ENCODE measurements at regions not wholly inside any gene's neighbourhood (a gene's known extent, or its start where the extent isn't known, plus 50 kb on each side); places are given as distances from the start of the nearest gene placed in this dataset.

DNA sequence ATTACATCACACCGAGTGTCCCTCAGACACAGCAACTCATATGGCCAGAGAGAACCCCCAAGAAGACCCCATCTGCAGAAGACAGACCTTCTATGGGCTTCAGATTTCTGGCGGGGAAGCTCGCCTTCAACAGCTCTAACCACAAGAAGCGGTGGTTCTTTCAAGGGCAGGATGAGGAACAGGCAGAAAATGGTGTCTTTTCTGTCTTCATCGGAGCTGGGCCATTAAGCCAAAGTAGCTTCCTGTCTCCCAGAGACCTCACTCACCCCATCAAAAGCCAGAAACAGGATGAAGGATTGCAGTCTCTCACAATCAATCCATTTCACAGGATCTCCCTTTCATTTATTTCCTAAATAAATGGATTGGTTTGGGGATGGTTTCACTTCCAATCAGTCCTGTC is 149.1 kb downstream of the HERPUD2 start:
- TF ChIP-seq, protein P1, sequence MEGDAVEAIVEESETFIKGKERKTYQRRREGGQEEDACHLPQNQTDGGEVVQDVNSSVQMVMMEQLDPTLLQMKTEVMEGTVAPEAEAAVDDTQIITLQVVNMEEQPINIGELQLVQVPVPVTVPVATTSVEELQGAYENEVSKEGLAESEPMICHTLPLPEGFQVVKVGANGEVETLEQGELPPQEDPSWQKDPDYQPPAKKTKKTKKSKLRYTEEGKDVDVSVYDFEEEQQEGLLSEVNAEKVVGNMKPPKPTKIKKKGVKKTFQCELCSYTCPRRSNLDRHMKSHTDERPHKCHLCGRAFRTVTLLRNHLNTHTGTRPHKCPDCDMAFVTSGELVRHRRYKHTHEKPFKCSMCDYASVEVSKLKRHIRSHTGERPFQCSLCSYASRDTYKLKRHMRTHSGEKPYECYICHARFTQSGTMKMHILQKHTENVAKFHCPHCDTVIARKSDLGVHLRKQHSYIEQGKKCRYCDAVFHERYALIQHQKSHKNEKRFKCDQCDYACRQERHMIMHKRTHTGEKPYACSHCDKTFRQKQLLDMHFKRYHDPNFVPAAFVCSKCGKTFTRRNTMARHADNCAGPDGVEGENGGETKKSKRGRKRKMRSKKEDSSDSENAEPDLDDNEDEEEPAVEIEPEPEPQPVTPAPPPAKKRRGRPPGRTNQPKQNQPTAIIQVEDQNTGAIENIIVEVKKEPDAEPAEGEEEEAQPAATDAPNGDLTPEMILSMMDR (IDR thresholded peaks at IDR 0.05; ENCODE audit: extremely low read depth in 1 of 2, insufficient read depth in 1 of 2, low read depth in 1 of 2, low read length in 2 of 2), result no peak
- no peak for TF ChIP-seq EZH2 (IDR thresholded peaks at IDR 0.05; ENCODE audit: borderline replicate concordance, low read depth, low read length, severe bottlenecking)
- H3K79me2 ChIP-seq (ENCODE audit: control insufficient read depth, insufficient read depth, low read length), result no peaks in the 10 kb centered on the region
- no peaks in the 10 kb centered on the region for H3K4me1 ChIP-seq (ENCODE audit: control insufficient read depth, extremely low read depth, insufficient read depth, low read length)
- no peak overlapping the region for H3K4me3 ChIP-seq (replicated peaks in 1 of 3; ENCODE audit: insufficient read depth in 1 of 3, low read depth in 1 of 3, low read length in 3 of 3)
- CTCF ChIA-PET, result no interaction called here
- FAIRE-seq (no peak), DNase-seq (ENCODE audit: low read depth, low spot score) (no peak)
- POLR2A ChIA-PET, result no interaction called here
- no peaks in the 10 kb centered on the region for H3K9me1 ChIP-seq (replicated peaks; ENCODE audit: control insufficient read depth, extremely low read depth, insufficient read depth, low read length)
- H2AFZ ChIP-seq (ENCODE audit: low read depth, low read length), result no peak overlapping the region
- no peak overlapping the region for H3K27ac ChIP-seq (ENCODE audit: insufficient read depth, low read depth, low read length)
- dilution Hi-C loops (cut with MboI; ENCODE audit: extremely low pct_ligation_motif_present, low sequenced_read_pairs), result no loop called here
- no peaks in the 10 kb centered on the region for H4K20me1 ChIP-seq (replicated peaks; ENCODE audit: control insufficient read depth, extremely low read depth, insufficient read depth, low read length)
- H3K36me3 ChIP-seq (ENCODE audit: control insufficient read depth in 2 of 2, extremely low read depth in 1 of 2, insufficient read depth in 2 of 2, low read length in 2 of 2), result no peaks in the 10 kb centered on the region
- H3K9ac ChIP-seq (replicated peaks; ENCODE audit: extremely low read depth, insufficient read depth, low read length), result no peak overlapping the region
- peaks cover 9 to 11% of the 10 kb centered on the region in 2 experiments for H3K27me3 ChIP-seq (ENCODE audit: control insufficient read depth in 2 of 2, insufficient read depth in 2 of 2, low read length in 2 of 2)
- H3K4me2 ChIP-seq (ENCODE audit: insufficient read depth, low read length), result no peak overlapping the region
- intact Hi-C loops (cut with micrococcal nuclease), result no loop called here
- BruUV-seq (replicated peaks), result no TSS peak
- no peaks in the 10 kb centered on the region for H3K9me3 ChIP-seq (replicated peaks; ENCODE audit: control insufficient read depth, insufficient read depth, low read length)

DNA sequence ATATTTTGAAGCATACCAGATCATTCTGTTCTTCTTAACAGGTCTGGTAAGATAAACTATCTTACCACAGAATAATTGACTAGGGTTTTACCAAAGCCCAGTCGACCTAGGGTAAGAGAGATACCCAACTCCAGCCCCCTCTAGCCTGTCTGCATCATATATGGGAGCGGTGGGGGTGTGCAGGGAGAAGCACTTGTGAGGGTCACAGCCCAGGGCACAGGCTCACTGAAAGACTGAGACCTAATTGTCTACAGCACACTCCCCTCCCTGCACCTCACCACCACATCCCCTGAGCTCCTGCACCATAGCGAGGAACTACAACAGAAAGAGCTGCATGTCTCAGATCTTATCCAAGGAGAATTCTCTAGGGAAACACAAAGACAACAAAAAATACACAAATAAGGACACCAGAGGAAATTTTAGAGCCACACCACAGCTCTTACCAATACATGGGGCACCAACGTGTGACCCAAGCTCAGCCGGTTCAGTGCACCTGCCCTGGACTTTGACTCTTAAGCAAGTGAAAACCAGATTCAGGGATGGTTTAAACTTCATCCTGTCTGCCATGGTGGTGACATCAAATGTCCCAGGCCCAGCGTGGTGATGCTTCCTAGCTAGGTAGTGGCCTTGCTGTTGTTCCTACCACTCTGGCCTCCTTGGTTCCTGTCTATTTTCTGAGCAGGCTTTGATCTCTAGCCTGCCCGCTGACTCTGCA is 150.8 kb downstream of the HERPUD2 start:
- H3K4me2 ChIP-seq (ENCODE audit: insufficient read depth, low read length), result no peak overlapping the region
- ChIA-PET POLR2A (no interaction called here), CTCF (no interaction called here)
- no peak overlapping the region for H3K4me3 ChIP-seq (replicated peaks in 1 of 3; ENCODE audit: insufficient read depth in 1 of 3, low read depth in 1 of 3, low read length in 3 of 3)
- TF ChIP-seq POLR2AphosphoS5 (IDR thresholded peaks at IDR 0.05; ENCODE audit: insufficient read depth, low read depth, low read length), result no peak
- TF ChIP-seq, protein P1 (IDR thresholded peaks at IDR 0.05; ENCODE audit: extremely low read depth in 1 of 2, insufficient read depth in 1 of 2, low read depth in 1 of 2, low read length in 2 of 2), result no peak
- no peak for TF ChIP-seq MAX (IDR thresholded peaks at IDR 0.05; ENCODE audit: insufficient read depth, insufficient read length)
- no peak for TF ChIP-seq EZH2 (IDR thresholded peaks at IDR 0.05; ENCODE audit: borderline replicate concordance, low read depth, low read length, severe bottlenecking)
- TF ChIP-seq JUN (IDR thresholded peaks at IDR 0.05; ENCODE audit: borderline replicate concordance, insufficient read depth, insufficient read length, low read depth), result no peak
- DNase-seq (ENCODE audit: low read depth, low spot score), result no peak
- H3K4me1 ChIP-seq (ENCODE audit: control insufficient read depth, extremely low read depth, insufficient read depth, low read length), result no peaks in the 10 kb centered on the region
- no TSS peak for BruUV-seq (replicated peaks)
- no peak overlapping the region for H3K27ac ChIP-seq (ENCODE audit: insufficient read depth, low read depth, low read length)
- H3K9me1 ChIP-seq (replicated peaks; ENCODE audit: control insufficient read depth, extremely low read depth, insufficient read depth, low read length), result no peaks in the 10 kb centered on the region
- FAIRE-seq, result no peak
- no peaks in the 10 kb centered on the region for H3K36me3 ChIP-seq (ENCODE audit: control insufficient read depth in 2 of 2, extremely low read depth in 1 of 2, insufficient read depth in 2 of 2, low read length in 2 of 2)
- intact Hi-C loops (cut with micrococcal nuclease) (no loop called here), dilution Hi-C loops (cut with MboI; ENCODE audit: extremely low pct_ligation_motif_present, low sequenced_read_pairs) (no loop called here)
- H3K79me2 ChIP-seq (ENCODE audit: control insufficient read depth, insufficient read depth, low read length), result no peaks in the 10 kb centered on the region
- no peaks in the 10 kb centered on the region for H3K9me3 ChIP-seq (replicated peaks; ENCODE audit: control insufficient read depth, insufficient read depth, low read length)
- H4K20me1 ChIP-seq (replicated peaks; ENCODE audit: control insufficient read depth, extremely low read depth, insufficient read depth, low read length), result no peaks in the 10 kb centered on the region
- no peak overlapping the region for H3K9ac ChIP-seq (replicated peaks; ENCODE audit: extremely low read depth, insufficient read depth, low read length)
- H3K27me3 ChIP-seq (ENCODE audit: control insufficient read depth in 2 of 2, insufficient read depth in 2 of 2, low read length in 2 of 2), result peaks cover 9 to 11% of the 10 kb centered on the region in 2 experiments
- H2AFZ ChIP-seq (ENCODE audit: low read depth, low read length), result no peak overlapping the region
